Transverse colon (tissue), 4 donors: ENCODE measurements at regions not wholly inside any gene's neighbourhood (a gene's known extent, or its start where the extent isn't known, plus 50 kb on each side); places are given as distances from the start of the nearest gene placed in this dataset.

Experiments used
- CTCF ChIP-seq, 5 experiments: fragments of 200-600 bp in 3 of 5; fragments of 450-650 bp in 2 of 5; sonication (generic) in 3 of 5; IDR thresholded peaks; 1 replicate in 2 of 5; 2 replicates in 3 of 5; pipeline ENCODE4 v1.5.1; 2016 to 2017; ENCODE audit warnings: antibody characterized with exemption in 5 of 5, inconsistent platforms in 3 of 5, mild to moderate bottlenecking in 2 of 5, moderate library complexity in 1 of 5
- EP300 ChIP-seq: sonication (generic); formaldehyde crosslinking; IDR thresholded peaks from one replicate; pipeline ENCODE4 v1.6.1; 2017; ENCODE audit warnings: antibody characterized with exemption, low read depth
- POLR2A ChIP-seq: fragments of 450-650 bp; IDR thresholded peaks from one replicate; pipeline ENCODE4 v1.6.1; 2016; ENCODE audit warnings: antibody characterized with exemption, mild to moderate bottlenecking, moderate library complexity
- POLR2AphosphoS5 ChIP-seq, 3 donors: sonication (generic); formaldehyde crosslinking; IDR thresholded peaks; one replicate each; pipeline ENCODE4 v1.6.1; 2016; ENCODE audit warnings: antibody characterized with exemption in 3 of 3

- no peak for TF ChIP-seq POLR2A
- no peak for TF ChIP-seq CTCF (IDR thresholded peaks at IDR 0.05)
- TF ChIP-seq EP300 = no peak
- TF ChIP-seq POLR2AphosphoS5 (IDR thresholded peaks at IDR 0.05) = no peak
Measured at GRCh38 chr4:8694226-8694625, 101.7 kb downstream of the CPZ start.
